NK-92 treated with Interleukin-12 subunit alpha and Interleukin-12 subunit beta, amount 100 ng/mL, for 24 hours (cell line): ENCODE measurements at regions not wholly inside any gene's neighbourhood (a gene's known extent, or its start where the extent isn't known, plus 50 kb on each side); places are given as distances from the start of the nearest gene placed in this dataset.
"Not testable (repeated sequence)": the region's sequence is repeated elsewhere in the genome, so short reads cannot be mapped to it uniquely, and the experiment has no call there.

Source experiments
- DNase-seq: peaks from one replicate; lab custom pipeline; 2025; lab: John Stamatoyannopoulos, UW

DNA sequence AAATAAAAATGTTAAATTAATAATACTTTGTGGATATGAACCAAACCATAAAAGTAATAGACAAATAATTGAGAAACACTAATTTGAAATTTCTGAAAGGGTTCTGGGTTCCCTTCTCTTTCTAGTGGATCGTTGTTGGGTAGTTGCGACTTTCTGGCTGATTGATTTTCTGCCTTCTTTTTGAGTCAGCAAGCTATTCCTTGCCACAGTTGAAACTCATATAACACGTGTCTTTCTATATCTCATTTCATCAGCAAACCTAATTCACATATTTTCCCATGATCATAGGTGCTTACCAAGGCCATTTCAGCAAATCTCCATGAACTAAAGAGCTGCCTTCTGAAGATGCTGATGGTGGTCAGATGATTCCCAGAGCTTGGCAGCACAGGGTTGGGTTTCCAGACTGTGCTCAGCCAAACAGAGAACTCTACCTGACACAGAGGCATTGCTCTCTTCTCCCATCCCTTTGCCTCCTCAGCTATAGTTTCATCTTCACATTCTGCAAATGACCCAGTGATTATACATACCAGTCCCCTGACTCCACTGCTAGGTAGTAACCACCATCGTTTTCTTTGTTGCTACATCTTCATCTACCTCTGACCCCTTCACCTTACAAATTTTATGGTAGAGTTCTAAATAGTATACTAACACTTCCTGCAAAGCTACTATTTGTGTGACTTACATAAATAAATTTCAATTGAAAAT lies 383.9 kb upstream of the DPH6 start:
- no peak for DNase-seq

DNA sequence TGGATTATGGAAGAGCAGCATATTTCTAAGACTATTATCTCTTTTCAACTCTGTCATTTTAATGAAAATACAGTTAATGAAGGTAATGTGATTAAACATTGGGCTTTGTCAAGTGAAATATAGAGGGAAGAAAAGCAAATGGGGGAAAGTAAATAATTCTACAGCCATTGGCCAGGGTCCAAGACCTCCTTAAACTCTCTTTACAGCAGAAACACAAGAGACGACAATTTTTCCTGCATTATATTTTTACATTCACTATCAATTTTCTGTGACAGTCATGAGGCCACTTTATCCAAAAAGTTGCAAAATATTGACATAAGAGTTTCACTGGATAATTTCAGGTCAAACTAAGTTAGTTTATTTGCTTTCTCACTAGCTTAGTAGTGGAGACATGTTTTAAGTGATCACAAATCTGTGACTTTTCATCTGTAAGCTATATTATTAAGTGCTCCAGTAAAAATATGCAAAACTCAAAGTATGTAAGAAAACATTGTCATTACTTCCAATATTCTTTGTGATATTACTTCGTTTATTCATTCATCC lies 385.9 kb upstream of the DPH6 start:
- DNase-seq = no peak

DNA sequence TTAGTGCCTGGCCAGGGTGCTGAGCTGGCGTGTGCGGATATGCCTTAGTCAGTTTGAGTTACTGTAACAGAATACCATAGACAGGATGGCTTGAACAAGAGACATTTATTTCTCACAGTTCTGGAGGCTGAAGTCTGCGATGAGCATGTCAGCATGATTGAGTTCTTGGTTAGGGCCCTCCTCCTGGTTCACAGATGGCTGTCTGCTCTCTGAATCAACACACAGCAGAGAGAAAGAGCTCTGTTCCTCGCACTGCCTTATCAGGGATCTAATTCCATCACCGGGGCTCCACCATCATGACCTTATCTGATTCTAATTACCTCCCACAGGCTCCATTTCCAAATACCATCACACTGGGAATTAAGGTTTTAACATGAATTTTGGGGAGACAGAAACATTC lies 386.6 kb upstream of the DPH6 start:
- DNase-seq = no peak

DNA sequence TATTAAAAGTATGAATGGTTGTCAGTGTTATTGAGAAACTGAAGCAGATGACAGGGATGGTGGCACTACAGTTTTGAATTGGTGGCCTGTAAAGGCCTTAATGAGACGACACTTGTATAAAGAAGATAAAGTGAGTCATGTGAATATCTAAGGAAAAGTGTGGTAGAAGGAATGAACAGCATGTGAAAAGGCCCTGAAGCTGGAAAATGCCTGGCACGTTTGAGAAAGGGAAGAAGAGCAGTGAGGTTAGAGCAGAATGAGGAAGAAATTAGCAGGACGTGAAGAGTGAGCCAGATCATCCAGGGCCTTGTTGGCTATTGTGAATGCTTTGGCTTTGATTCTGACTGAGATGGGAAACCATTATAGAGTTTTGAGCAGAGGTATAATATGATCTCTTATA lies 387.6 kb upstream of the DPH6 start:
- no peak for DNase-seq

DNA sequence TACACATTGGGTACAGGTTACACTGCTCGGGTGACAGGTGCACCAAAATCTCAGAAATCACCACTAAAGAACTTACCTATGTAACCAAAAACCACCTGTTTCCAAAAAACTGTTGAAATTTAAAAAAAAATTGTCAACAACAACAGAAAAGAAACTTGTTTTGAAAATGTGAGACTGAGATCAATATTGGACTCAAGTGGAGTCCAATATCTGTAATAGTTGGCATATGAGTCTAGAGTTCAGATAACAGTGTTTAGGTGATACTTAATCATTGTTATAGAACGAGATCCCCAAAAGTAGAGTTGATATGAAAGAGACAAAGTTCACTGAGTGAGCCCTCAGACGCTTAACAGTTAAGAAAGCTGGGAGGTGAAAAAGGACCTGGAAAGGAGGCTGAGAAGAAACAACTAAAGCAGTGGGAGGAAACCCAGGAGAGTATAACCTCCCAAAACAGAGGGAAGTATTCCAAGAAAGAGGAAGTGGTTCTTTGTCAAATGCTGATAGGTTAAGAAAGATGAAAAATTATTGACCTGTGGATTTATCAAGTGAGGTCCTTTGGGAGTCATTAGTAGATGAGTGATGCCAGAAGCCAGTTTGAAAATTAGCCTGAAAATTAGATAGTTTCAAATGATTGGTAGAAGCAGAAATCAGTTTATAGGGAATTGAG lies 388.6 kb upstream of the DPH6 start:
- no peak for DNase-seq

DNA sequence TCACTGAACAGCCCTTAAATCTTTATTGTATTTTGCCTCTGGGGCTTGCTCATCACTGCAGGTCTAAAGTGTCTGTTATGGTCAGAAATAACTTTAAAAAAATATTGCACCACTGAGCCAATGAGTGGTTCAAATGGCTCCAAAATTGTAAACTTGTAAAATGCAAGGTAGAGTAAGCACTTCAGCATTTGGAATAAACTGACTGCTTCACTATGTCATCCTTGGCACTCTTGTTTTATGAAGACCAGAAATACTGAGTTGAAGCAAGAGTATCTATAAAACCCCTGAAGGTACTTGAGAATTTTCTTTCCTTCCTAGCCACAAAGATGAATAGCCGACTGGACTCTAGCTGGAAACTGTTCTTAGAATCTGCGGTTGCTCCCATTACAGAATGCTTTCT lies 390.3 kb upstream of the DPH6 start:
- no peak for DNase-seq

DNA sequence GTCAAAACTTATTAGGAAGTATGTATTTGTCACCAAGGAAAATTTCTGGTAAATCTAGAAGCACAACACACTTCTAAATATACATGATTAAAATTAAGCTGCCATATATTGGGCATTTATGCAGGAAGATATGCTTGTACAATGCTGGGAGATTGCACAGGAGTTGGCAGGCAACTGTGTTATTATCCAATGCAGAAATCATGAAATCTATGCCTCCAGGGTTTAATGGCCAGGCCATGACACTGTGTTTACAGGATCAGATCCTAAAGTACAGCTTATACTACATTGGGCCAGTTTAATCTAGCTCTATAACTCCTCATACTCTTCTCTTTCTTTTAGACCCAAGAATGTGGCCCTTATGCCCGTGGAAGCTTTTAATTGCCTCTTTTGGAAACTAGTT lies 391.4 kb upstream of the DPH6 start:
- DNase-seq = no peak

DNA sequence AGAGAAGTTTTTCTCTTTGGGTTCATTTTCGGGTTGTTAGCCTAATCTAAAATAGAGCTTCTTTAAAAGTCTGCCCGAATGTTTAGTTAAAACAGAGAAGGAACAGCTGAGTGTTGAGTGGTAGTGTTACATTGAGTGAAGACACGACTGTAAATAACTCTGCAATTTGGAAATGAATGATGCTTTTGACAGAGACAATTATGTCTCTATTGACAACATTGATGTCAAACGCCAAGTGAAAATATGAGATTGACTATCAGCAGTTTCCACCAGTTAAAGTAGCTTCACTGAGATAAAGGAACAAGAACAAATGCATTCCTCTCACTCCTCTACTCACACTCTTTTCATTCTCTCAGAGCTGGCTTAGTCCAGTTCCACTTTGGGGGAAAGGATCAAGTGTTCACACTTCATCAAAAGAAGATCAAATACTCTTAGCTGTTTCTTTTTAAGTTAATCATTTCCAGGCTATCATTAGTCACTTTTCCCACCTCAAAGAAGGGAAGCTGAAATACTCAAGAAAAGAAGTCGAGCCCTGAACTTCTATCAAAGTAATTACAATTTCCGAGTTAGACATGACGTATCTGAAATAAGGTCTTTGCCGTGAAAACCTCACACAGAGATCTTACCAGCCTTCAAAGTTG lies 399.1 kb upstream of the DPH6 start:
- no peak for DNase-seq

DNA sequence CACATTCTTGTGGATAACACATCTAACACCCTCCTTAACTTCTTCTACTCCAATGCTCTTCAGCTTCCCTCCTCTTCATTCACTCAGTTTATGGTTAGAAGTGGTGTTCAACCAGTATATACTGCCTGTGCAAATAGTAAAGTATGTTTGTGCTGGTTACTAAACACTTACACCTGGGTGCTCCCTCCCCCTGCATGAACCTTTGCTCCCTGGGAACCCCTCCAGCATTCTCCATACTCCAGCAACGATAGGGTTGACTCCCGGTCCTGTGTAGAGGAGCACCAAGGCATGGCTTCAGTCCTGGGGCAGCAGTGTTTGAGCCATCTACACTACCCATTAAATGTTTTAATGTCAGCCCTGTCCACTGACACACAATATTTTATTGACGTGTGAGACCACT lies 407.5 kb upstream of the DPH6 start:
- DNase-seq = no peak

DNA sequence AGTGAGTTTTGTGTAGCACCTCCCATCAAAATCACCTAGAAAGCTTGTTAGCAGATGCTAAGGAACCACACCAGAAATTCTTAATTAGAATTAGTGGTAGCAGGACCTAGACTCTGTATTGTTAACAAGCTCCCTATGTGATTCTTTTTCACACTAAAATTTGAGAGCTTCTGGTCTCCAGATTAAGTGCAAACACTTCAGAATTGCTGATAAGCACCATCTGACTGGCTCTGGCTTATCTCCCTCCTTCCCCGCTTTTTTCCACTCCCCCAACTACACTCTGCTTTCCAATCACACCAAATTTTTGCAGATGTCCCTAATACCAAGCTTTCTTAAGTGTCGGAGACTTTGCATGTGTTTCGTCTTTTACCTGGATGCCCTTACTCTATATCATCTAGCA lies 410.1 kb upstream of the DPH6 start:
- DNase-seq = no peak

DNA sequence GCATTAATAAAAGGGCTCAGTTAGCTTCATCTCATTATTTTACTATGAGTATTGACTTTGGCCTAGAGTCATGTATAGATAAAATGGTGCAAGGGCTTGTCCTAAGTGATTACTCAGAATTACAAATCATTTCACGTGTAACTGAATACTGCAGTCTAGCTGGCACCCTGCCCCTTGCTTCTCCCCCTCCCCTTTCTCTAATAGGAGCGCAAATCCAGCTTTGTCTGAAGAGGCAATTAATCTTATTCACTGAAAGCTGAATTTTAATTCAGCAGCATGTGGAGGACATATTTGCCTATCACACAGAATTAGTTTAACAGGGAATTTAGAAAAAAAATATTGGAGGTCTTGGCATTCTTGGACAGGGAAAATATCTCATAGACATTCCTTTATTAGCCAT lies 412.1 kb upstream of the DPH6 start:
- DNase-seq = no peak

DNA sequence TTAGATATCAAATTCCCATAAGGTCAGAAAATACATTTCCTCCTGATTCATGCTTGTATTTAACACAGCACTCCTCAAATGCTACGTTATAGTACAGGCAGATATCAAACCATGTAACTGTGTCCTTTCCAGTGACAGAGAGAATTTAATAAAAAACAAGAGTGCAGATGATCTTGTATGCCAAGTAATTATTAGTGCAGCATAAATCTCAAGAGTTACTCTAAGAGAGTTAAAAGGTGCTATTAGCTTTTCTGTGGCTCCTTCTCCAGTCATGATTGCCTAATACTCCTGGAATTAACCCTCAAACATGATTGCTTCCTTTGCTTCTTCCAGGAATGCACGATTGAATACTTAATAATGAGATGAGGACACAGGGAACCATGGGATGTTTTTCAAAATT lies 413.0 kb upstream of the DPH6 start:
- no peak for DNase-seq

DNA sequence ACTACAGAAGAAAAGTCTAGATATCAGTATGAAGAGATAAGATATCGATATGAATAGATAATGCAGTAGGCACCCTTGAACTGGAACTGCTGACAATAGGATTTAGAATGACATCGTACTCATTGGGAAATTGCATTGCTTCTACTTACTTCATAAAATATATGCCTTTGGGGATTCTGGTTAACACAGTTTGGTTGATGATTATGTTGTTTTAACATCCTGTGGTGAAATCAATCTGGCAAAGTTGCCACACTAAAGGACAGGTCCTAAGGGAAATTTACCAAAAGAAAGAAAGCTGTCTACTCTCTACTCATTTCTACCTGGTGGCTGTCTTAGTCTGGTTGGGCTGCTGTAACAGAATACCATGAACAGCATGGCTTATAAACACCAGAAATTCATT lies 417.4 kb upstream of the DPH6 start:
- no peak for DNase-seq

DNA sequence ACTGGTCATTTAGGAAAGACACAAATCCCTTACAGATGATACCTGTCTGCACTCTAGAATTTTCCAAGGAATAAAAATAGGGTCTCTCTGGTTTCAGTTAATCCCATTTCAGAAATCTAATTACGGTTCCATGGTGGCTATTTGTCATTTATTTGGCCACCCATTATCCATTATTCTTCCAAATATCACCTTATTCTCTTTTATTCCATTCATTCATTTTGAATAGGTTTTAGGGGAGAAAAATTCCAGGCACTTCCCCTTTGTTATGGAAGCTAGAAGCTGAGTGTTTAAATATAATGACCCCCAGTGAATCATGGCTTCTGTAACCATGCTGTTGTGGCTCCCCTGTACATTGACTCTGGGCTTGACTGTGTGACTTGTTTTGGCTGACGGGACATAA lies 420.8 kb upstream of the DPH6 start:
- DNase-seq = no peak

DNA sequence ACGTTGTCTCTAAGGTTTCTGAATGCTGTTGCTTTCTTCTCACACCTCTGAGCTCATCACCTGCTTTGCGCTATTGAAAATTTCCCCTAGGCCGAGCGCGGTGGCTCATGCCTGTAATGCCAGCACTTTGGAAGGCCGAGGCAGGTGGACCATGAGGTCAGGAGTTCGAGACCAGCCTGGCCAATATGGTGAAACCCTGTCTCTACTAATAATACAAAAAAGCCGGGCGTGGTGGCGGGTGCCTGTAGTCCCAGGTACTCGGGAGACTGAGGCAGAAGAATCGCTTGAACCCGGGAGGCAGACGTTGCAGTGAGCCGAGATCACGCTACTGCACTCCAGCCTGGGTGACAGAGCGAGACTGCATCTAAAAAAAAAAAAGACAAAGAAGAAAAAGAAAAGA lies 422.0 kb upstream of the DPH6 start:
- not testable (repeated sequence) for DNase-seq

DNA sequence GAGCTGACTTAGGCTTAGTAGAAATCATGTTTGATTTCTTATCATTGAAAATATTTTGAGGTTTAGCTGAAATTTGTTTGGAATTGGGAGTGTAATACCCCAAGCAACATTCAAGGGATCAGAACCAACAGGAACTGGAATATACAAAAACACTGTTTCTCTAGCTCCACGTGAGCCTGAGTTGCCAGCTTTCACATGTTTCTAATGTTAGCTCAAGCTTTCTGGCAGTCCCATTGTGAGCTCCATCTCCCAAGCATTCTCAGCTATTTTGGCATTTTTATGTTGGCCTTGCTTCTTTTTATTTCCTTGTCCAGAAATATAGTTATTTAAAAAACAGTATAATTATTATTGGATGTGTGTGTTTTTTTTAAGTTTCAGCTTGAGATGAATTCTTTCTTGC lies 427.1 kb upstream of the DPH6 start:
- no peak for DNase-seq

DNA sequence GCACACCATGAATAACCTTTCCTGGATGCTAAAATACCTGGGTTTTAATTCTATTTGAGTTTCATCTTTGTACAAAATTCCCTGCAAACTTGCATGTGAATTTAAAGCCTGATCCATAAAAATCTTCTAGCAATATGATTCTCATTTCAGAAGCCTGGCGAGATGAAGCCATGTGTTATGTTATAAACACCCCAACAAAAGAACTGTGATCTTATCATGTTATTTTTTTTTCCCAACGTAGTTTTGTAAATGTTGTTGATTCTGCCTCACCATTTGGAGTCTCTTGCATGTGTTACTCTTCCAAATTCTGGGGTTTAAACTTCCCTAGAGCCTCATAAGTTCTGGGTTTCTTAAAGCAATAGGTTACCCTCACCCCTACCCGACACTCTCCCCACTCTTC lies 428.1 kb upstream of the DPH6 start:
- DNase-seq = no peak

DNA sequence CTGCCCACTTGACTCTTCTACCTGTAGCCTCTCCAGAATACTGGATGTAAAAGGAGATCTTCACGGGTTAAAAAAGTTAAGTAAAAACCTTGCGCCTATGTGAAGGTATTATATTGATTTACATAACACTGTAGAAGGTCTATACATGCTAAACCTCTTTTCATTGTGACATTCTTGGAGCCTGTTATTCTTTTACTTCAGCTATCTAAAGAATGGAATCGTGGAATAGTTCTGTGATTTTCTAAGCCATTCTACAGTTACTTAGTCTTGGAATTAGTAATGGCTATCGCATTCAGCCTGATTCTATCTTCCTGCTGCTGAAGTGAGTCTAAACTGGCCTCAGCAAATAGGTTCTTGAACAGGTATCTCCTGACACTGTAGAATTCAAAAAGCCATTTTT lies 430.0 kb upstream of the DPH6 start:
- DNase-seq = no peak

DNA sequence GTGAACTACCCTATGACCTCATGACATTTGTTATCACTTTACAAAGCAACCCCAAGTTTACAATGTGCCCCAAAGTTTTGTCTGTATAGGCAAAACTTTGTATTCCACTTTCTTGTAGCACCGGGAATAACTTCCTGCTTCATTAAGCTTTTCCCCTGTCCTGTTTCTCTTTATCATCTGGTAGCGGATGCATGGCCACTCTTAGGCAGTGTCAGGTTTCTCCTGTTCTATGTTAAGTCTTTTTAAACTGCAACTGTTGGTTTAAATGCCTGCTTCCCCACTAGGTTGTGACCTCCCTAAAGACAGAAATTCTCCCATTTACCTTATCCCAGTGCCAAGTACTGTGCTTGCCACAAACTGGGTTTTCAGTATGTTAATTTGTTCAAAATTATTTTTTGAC lies 433.6 kb upstream of the DPH6 start:
- DNase-seq = no peak

DNA sequence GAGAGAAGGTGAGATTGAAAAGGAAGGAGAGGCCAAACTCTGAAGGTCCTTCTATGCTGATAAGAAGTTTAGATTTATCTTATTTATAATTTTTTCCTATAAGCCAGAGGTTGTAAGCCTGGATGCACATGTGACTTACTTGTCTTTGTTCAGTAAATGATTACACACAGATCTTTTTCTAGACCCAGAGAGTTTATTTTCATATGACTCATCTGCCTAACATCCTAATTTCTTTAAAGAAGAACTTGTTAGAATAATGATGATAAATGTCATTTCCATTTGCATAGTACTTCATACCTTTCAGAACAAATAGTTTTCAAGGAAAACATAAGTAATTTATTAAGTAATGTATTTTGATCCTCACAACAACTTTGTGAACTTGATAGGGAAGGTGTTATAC lies 434.8 kb upstream of the DPH6 start:
- DNase-seq = no peak

DNA sequence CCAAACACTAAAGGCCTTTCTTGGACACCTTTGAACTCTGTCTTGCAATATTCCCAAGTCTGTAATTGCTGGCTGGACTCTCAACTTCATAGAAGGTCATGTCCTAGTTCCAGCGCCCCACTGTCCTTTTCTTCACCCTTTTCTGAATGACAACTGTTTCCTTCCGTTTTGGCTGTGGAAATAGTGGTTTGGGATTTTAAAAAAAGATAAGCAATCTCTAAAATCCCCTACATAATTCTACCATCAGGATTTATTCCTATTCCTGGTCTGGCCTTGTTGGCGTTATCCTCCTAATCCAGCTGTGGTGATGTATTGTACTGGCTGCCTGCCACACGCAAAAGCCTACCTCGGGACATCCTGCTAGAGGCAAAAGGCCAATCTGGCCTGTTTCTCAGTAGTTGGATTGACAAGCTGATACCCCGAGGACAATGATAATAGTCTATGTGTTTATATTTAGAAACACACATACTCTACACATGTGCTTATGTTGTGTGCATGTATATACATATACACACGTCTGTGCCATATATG lies 440.3 kb upstream of the DPH6 start:
- DNase-seq = no peak

DNA sequence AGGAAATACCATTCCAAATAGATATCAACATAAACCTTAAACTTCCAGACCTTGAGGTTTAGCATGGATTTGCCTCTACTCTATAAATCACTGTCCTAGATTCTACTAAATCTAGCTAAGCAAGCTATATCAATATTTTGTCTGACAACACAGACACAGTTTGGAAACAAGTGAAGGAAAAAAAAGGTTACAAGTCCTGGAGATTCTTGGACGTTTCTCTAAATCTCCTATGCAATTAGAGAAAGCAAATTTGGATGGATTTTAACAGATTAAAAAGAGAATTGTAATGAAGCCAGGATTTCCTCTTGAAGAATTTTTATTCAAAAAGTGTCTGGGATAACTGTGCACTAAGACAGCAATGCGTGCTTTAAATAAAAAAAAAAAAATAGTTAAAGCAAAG lies 441.1 kb upstream of the DPH6 start:
- no peak for DNase-seq

DNA sequence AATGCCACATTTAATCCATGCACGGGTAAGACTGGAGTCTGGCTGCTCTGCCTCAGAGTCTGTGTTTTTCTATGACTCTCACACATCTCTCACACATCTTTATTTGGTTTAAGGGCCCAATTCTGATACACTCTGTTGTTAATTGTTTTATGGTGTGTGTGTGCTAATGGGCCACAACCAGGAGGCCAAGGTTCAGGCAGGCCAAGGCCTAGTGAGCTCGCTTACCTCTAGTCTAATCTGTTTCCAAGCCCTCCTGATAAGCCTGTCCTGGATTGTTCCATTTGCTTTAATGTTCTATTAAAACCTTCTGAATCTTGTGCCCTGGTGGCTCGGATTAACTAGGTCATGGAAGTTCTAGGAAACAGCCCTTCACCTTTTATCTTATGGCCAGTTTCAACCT lies 445.4 kb upstream of the DPH6 start:
- no peak for DNase-seq
